Hepatocyte (in vitro differentiated cells): ENCODE measurements at regions not wholly inside any gene's neighbourhood (a gene's known extent, or its start where the extent isn't known, plus 50 kb on each side); places are given as distances from the start of the nearest gene placed in this dataset.

ENCODE experiments used
- CTCF ChIP-seq: fragments of 200-600 bp; sonication (generic); IDR thresholded peaks from 2 replicates; pipeline ENCODE4 v1.5.1; 2016; ENCODE audit warnings: antibody characterized with exemption, mild to moderate bottlenecking; ENCODE audit not compliant: poor library complexity
- EZH2 ChIP-seq: fragments of 200-600 bp; sonication (generic); IDR thresholded peaks from 2 replicates; pipeline ENCODE4 v1.6.1; 2016; ENCODE audit warnings: antibody characterized with exemption, mild to moderate bottlenecking, borderline replicate concordance

- TF ChIP-seq CTCF (no peak), EZH2 (no peak)
Measured at GRCh38 chr20:60242836-60243505, 284.7 kb downstream of the CDH26 start.
